Activated CD8-positive, alpha-beta memory T cell treated with anti-CD3 and anti-CD28 coated beads for 36 hours (primary cell): ENCODE measurements at regions not wholly inside any gene's neighbourhood (a gene's known extent, or its start where the extent isn't known, plus 50 kb on each side); places are given as distances from the start of the nearest gene placed in this dataset.

Experiments
- CTCF ChIA-PET: fragments of 350-600 bp; sonication (Branson Sonifier 250); formaldehyde crosslinking; loops from one replicate; lab custom pipeline; 2021; ENCODE audit warnings: antibody characterized with exemption; lab: Charles Lee
- POLR2A ChIA-PET: fragments of 350-600 bp; sonication (Branson Sonifier 250); formaldehyde crosslinking; loops from one replicate; lab custom pipeline; 2021; ENCODE audit warnings: antibody characterized with exemption; lab: Charles Lee

DNA sequence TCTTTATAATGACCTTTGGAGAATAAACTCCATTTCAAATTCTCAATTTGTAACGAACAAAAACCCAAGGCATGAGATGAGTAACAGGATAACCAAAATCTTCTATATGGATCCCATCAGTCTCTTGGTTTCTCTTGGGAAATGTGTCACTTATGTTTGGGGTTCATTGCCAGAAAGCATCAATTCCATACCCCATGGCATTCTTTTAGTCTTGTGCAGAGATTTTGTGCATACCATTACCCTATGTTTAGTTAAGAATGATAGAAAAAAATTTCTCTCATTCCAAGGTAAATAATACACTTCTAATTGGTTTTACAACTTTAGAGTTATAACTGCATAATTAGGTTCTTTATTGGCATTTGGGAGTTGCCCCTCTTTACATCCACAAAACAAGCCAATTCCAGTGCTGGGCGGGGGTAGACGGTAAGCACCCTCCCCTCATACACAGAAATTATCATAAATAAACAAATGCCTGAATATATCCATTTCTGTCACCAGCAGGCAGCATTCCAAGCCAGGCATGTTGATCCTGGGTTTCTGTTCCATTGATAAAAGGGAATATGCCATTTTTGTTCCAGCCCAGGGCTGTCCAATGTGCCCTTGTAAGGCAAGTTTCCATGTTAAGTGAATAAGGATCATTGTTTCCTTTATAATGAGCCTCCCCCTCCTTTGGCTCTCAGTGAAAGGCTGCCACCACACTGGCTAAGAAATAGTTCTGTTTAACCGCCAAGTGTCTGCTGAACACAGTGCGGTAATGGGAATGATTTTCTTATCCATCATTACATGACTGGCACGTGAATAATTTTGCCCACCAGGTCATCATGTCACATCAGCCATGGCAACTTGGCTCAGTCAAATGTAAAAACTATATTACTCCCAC is 680.1 kb upstream of the ZEB2 start:
- POLR2A ChIA-PET, result no interaction called here
- CTCF ChIA-PET, result no interaction called here

DNA sequence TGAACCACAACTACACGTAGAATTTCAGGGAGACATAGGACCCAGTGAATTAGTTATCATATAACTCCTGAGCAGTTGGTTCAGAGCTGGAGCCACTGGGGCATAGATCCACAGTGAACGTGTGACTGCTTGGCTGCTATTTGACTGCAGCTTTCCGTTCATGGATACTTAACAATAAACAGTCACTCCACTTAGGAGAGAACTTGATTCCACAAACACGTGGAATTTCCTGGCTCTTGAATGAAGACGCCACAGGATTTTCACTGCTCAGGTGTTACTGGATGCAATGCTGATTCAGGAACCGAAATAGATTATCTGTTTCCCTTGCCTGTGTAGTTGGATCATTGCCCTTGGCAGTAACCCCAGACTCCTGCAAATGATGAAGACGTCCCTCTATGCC is 679.1 kb upstream of the ZEB2 start:
- ChIA-PET POLR2A (no interaction called here), CTCF (no interaction called here)

DNA sequence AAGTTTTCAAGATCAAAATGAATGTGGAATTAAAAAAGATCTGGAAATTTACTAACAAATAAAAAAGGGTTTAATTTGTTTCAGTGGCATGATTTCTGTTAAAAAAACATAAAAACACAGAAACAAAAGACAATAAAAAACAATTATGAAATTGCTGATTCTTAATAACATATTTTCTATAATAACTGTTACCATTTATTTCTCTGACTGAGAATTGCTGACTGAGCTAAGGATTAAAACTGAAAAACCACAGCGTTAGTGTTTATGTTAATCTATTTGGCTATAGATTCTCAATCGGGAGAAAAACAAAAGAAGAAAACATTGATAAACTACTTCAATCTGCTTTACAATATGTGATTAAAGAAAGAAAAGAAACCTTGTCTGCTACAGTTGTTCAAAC is 678.6 kb upstream of the ZEB2 start:
- POLR2A ChIA-PET, result no interaction called here

DNA sequence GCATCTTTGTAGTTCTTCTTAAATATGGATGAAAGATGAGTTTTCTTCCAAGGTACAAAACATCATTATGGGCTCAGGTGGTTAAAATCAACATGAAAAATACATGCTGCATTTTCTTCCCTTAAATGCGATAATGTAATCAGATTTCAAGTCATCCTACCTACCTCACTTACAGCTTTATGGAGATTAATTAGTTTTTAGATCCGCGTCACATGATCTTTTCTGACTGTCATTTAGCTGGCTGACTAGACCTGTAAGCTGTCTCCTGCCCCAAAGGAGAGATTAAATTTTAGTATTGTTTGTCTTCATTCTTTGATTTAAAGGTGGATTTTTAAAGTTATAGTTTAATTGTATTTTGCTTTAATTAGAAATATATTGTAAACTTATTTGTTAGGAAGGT is 678.0 kb upstream of the ZEB2 start:
- CTCF ChIA-PET, result no interaction called here
- POLR2A ChIA-PET, result no interaction called here

More for the DNA sequence above, 678.6 kb upstream of the ZEB2 start:
- CTCF ChIA-PET, result no interaction called here

DNA sequence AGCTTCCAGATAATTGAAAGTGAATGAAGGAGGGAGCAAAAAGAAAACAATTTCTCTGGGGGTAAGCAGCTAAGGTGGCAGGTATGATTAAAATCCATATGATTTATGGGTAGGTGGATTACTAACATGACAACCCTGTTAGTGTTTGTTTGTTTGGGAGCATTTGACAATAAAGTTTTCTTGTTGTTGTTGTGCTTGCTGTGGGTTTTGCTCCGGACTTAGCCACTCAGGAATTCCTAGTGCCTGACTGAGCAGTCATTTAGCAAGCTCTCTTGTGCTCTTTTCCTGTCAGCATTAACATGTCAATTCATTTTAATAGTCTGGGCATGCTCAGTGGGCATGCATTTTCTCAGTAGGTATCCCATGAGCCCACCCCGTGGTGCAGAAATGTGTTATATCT is 674.8 kb upstream of the ZEB2 start:
- CTCF ChIA-PET, result no interaction called here

DNA sequence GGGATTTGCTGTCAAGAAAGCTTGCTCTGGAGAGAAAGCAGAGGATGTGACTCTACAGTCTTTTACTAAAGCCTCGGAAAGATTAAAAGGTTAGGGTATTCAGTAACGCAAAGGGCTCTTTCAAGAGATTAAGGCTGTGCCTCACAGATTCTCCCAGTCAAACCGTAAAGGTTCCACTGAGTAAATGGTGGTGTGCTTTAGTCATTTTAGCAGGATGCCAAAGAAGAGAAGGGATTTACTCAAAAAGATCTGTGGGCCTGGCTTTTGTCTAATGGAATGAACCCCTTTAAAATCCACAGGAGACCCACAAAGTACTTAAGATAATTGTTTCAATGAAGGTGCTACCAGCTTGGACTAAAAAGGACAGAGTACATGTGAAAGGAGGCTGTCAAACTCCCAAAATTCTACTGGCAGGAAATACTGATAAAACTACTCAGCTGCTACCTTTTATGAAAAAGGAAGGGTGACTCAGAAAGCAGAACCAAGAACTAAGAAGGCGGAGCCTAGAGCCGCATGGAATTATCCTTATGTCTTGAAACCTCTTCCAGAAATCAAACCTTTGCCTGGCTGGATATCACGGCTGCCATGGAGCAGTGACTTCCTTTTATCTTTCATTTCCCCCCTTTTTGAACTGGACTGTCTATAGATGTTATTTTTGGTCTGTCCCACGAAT is 670.2 kb upstream of the ZEB2 start:
- ChIA-PET CTCF (no interaction called here), POLR2A (interaction anchor here (0.7 kb wide), 1 partner anchor 588 kb away, joined by 3 read pairs; no protein-coding TSS in a partner anchor)

More for the DNA sequence above, 674.8 kb upstream of the ZEB2 start:
- POLR2A ChIA-PET, result no interaction called here

DNA sequence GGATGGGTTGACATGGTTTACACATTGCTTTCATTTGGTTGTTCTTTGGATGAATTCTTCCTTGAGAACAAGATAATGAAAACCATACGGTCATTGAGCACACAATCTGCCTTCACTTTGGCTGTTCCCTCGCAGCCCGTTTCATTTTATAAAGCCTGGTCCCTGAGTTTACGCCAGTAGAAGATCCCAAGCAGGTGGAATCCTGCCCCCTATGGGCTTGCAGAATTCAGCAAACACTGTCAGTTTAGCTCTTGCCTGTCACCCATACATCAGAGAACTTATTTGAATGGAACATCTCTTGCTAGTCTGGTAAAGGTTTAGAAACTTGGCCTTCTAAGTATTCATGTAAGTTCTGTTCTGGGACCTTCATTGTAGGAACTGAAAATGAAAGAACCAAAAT is 666.4 kb upstream of the ZEB2 start:
- POLR2A ChIA-PET, result no interaction called here

DNA sequence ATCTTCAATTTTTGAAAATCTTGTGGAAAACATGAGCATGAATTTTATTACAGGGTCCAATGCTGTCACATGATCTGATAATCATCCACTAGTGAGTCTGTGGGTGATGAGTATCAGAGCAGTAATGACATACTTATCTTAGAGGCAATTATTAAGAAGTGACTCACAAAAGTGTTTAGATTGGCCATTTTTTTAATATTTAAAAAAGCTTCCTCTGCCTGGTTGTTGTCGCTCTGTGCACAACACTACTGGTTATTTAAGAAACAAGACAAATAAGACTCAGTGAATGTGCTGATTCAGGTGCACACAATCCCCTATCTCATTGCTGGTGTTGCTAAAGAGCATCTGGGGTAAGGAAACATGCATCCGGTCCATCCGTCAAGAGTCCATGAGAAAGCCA is 665.8 kb upstream of the ZEB2 start:
- ChIA-PET POLR2A (no interaction called here), CTCF (no interaction called here)

More for the DNA sequence above, 666.4 kb upstream of the ZEB2 start:
- CTCF ChIA-PET, result no interaction called here

DNA sequence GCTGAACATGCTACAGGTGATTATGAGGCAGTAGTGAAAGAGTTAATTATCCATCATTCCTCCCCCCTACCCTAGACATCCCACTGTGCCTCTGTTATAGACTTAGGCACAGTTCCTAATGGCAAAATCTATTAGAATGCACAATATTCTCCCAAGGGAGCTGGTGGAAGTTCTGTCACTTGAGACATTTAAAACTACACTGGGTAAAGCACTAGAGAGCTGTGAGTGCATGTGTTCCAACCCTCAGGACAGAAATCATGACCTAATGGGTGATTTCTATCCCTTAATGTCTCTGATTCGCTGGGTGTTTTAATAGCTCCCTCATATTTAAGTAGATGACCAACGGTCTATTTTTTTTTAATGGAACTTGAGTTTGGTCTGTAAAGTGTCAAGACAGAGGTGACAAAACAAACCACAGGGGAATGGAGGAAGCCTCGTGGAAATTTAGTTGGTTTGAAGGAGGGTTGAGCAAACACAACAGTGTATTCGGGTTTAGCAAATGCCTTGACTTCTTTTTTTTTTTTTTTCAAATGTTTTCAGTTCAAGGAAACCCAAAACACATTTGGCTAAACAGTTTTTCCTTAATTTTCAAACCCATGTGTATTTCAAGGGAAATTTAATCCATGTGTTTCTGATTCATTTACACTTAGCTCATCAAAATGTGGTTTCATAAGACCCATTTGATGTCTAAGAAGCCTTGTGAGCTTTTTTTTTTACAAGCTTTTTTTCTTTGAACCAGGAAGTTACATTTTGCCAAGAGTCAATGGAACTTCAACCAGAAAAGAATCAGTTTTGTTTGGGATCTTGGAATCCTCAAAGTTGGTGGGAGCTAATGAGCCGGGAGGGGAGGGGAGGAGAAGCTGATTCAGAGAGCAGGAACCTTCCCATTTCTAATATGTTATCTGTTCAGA is 665.1 kb upstream of the ZEB2 start:
- CTCF ChIA-PET, result no interaction called here
- POLR2A ChIA-PET, result no interaction called here

DNA sequence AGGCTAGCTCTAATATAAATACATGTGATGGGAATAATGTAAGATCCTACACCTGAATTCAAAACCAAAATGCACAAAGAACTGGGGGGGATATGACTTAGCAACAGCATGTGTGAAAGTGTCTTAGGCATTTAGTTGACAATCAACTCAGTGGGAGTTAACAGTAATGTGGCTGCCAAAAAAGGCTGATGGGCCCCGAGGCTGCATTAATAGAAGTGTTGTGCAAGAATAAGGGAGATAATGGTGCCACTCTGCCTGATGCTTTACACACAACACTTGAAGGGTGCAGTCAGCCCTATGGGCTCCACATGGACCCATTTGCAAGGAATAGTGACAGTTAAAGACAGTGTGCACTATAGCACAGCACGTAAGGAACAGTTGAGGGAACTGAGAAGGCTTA is 649.4 kb upstream of the ZEB2 start:
- ChIA-PET POLR2A (no interaction called here), CTCF (no interaction called here)

DNA sequence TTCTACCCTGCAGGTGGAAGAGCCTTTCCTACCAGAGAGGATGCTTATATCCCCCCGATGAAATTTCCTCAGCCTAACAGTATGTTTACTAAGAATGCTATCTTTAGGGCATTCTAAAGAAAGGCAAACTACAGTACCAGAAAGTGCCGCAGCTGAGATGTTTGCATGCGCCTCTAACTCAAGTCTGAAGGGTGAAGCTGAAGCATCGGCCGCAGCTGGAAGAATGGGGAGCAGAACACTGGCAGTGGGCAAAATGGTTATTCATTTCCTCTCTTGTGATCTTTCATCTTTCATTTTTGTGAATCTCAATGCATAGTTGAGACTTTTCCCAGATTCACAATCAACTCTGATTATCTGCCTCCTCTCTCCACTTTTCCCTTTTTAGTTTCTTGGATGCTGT is 648.2 kb upstream of the ZEB2 start:
- ChIA-PET CTCF (no interaction called here), POLR2A (no interaction called here)

DNA sequence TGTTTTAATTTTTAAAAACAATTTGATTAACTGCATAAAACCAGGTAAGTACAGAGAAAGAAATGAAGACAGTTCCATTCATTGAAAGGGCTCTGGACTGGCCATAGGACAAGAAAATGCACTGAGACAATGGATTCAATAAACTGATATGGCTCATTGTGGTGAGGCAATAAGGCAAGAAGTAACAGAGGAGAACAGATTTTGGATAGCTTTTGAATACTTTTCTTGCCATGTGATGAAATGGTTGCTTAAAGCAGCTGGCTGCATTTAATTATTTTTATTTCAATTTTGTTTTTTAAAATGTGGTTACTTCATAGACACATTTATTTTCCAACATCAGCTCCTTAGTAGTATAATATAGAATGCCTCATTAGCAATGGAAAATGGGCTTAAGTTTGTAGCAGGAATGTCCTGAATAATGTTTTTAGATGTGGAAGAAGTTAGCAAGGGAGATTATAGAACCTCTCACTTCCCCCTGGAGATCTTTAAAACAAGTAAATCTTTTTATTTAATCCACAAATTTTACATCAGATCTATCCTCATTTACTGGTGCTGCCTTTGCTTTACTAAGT is 646.9 kb upstream of the ZEB2 start:
- POLR2A ChIA-PET, result no interaction called here
- CTCF ChIA-PET, result no interaction called here

DNA sequence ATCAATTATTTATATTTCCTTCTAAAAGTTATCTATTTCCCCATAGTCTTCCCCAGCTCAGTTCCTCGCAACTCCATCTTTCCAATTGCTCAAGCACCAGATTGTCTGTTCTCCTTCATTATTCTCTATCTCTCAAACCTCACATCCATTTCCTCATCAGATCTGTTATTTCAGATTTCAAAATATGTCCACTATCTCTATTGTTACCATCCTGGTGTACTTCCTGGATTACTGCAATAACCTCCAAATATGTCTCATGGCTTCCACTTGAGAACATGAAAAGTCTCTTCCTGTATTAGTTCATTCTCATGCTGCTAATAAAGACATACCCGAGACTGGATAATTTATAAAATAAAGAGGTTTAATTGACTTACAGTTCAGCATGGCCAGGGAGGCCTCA is 641.7 kb upstream of the ZEB2 start:
- CTCF ChIA-PET, result no interaction called here
- POLR2A ChIA-PET, result no interaction called here

DNA sequence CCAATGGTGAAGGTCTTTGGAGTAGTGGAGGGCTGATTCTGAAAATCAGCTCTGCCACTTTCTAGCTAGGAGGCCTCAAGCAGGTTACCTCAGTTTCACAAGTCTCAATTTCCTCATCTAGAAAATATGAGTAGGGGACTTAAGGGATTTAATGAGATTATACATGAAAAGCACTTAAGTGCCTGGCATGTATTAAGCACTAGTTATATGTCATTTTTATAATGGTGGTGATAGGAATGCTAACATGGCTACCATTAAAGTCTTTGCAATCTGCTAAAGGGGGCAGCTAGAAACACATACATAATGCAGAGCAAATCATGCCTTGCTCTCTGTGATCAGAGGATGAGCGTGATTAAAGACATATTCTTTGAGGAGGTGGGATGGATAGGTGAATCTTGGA is 640.9 kb upstream of the ZEB2 start:
- CTCF ChIA-PET, result no interaction called here
- POLR2A ChIA-PET, result no interaction called here

DNA sequence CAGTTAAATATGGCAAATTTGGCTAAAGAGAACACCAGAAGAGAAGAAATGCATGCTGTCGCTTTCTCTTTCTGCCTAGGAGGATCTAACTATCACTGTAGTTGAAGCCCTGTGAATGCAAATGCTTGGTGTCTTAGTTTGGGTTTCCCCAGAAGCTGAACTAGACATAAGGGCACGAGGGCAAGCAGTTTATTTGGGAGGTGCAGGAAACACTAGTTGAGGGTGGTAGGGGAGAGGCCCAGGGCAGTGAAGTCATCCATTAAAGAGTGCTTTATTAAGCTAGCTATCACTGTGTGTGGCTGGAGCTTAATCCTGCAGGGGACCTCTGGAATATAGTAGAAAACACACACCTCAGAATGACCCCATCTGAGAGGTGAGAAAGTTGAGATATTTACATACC is 639.8 kb upstream of the ZEB2 start:
- POLR2A ChIA-PET, result no interaction called here
- CTCF ChIA-PET, result no interaction called here

DNA sequence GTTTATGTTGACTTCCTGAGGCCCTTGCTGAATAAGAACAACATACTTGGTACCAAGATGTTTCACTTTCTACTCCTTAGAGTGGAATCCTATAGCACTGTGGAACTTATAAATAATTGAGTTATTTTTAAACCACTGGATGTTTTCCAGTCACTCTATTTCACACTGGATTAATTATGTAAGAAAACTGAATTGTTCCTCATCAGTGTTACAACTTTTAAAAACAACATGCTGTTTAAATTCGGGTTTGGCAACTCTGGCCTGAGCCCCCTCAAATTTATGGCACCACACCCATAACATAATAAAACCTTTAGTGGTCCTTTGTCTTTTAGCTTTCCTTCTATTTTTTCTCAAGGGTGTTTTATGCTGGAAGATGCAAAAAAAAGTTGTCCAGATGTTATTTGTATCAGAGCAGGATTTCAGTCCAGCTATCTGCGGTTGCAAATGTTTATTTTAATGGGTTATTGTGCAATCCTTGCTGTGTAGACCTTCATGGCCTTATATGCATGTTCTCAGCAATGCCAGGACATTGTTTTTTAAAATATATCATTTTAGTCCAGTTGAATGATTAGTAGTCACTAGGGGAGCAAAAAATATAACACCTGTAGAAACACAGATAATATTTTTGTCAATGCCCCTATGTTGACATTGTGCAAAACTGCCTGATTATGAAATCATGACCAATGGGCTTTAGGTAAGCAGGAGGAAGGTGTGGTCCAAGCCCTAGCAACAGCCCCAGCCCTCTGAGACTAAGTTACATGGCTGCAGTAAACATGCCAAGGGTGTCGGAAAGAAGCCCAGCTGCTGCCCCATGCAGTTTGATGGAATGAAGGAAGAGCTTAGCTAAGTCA is 638.0 kb upstream of the ZEB2 start:
- ChIA-PET CTCF (interaction anchor here (0.7 kb wide), 1 partner anchor 1005 kb away, joined by 3 read pairs; no protein-coding TSS in a partner anchor), POLR2A (no interaction called here)

DNA sequence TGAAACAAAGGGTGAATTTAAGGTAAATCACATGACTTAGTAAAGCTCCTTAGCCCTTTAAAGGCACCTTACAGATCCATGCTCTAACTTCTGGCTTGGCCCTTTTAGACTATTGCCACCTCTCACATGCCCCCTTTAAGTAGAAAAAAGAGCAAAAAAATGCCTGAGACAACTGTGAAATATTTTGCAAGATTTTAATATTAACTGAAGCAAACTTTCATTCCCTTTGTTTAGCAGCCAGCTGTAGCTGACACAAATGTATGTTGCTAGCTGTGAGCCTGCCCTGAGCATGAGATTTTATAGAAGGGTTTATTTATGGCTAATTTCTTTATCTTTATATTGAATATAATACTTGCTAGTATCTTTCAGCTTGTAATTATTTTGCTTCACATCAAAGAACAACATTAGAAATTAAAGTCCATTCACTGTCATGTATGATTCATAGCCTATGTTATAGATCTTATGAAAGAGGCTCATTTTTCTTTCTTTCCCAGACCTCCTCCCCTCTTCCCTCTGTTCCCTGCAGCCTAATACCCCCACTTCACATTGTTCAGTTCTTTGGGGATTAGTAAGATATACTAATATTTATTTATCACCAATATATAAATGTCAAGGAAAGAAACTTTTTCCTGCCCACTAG is 637.2 kb upstream of the ZEB2 start:
- CTCF ChIA-PET, result no interaction called here
- POLR2A ChIA-PET, result no interaction called here

DNA sequence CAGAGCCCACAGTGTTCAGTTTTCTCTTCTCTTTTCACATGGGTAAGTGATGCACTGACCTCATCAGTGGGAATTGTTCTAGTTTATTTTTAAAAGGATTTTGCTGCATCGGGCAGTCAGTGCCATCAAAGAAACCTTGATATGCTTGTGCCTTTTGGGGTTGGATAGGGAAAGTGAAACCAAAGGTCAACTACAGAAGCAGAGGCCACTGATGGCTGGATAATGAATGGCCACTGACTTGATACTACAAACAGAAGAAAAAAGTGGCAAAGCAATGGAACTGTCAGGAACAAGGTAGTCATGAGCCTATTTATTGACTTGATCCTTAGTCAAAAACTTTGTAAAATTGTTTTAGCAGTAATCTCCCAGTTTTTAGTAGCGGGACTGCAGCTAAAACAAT is 636.3 kb upstream of the ZEB2 start:
- POLR2A ChIA-PET, result no interaction called here
- CTCF ChIA-PET, result no interaction called here
